GM23338 (cell line): ENCODE measurements at regions not wholly inside any gene's neighbourhood (a gene's known extent, or its start where the extent isn't known, plus 50 kb on each side); places are given as distances from the start of the nearest gene placed in this dataset.
"Not testable (repeated sequence)": the region's sequence is repeated elsewhere in the genome, so short reads cannot be mapped to it uniquely, and the experiment has no call there.

Experiments used
- ATAC-seq: fragments of 200-7000 bp; cut with Tn5 transposase; 3 replicates; pipeline ENCODE4 v1.9.1; 2020
- DNase-seq: peaks from one replicate; pipeline ENCODE4 v3.0.0-alpha.2; 2015; ENCODE audit warnings: low spot score
- H2AFZ ChIP-seq: fragments of 200-600 bp; sonication (generic); 2 replicates; pipeline ENCODE4 v1.8.0; 2016; ENCODE audit warnings: antibody characterized with exemption, mild to moderate bottlenecking, moderate library complexity
- H3F3A ChIP-seq: fragments of 200-600 bp; sonication (generic); replicated peaks from 2 replicates; pipeline ENCODE4 v1.8.0; 2017; ENCODE audit warnings: antibody characterized with exemption, mixed run types, low read depth
- H3K27ac ChIP-seq: fragments of 200-600 bp; sonication (generic); 2 replicates; pipeline ENCODE4 v1.6.1; 2016; ENCODE audit warnings: low read depth
- H3K27me3 ChIP-seq: fragments of 200-600 bp; sonication (generic); 2 replicates; pipeline ENCODE4 v1.8.0; 2016; ENCODE audit warnings: mild to moderate bottlenecking, mixed run types, moderate library complexity; ENCODE audit not compliant: insufficient read depth
- H3K36me3 ChIP-seq: fragments of 200-600 bp; sonication (generic); 2 replicates; pipeline ENCODE4 v1.8.0; 2016; ENCODE audit warnings: mild to moderate bottlenecking; ENCODE audit not compliant: insufficient read depth
- H3K4me1 ChIP-seq: fragments of 200-600 bp; sonication (generic); 2 replicates; pipeline ENCODE4 v1.8.0; 2016; ENCODE audit warnings: mild to moderate bottlenecking, moderate library complexity; ENCODE audit not compliant: insufficient read depth
- H3K4me2 ChIP-seq: fragments of 200-600 bp; sonication (generic); 2 replicates; pipeline ENCODE4 v1.7.1; 2017; ENCODE audit warnings: mixed run types
- H3K4me3 ChIP-seq: fragments of 200-600 bp; sonication (generic); 2 replicates; pipeline ENCODE4 v1.6.1; 2016; ENCODE audit warnings: mixed run types
- H3K79me2 ChIP-seq: fragments of 200-600 bp; sonication (generic); replicated peaks from 2 replicates; pipeline ENCODE4 v1.8.0; 2017; ENCODE audit warnings: mild to moderate bottlenecking; ENCODE audit not compliant: insufficient read depth
- H3K9me2 ChIP-seq: fragments of 200-600 bp; sonication (generic); 2 replicates; pipeline ENCODE4 v1.8.0; 2017; ENCODE audit not compliant: insufficient read depth
- H4K20me1 ChIP-seq: fragments of 200-600 bp; sonication (generic); replicated peaks from 2 replicates; pipeline ENCODE4 v1.8.0; 2017; ENCODE audit warnings: mild to moderate bottlenecking; ENCODE audit not compliant: insufficient read depth
- H3K27ac Mint-ChIP-seq: 2 replicates; pipeline ENCODE4 v1.8.0; 2020; ENCODE audit warnings: inconsistent platforms, mild to moderate bottlenecking, moderate library complexity, mixed read lengths
- H3K27me3 Mint-ChIP-seq: 3 replicates; pipeline ENCODE4 v1.8.0; 2022; ENCODE audit warnings: low read depth, mild to moderate bottlenecking, moderate library complexity, mixed read lengths, inconsistent platforms; ENCODE audit not compliant: insufficient read depth, poor library complexity
- H3K36me3 Mint-ChIP-seq: 3 replicates; pipeline ENCODE4 v1.8.0; 2021; ENCODE audit warnings: low read depth, mild to moderate bottlenecking, inconsistent platforms, moderate library complexity, mixed read lengths
- H3K4me1 Mint-ChIP-seq: 3 replicates; pipeline ENCODE4 v1.8.0; 2020; ENCODE audit warnings: mild to moderate bottlenecking, inconsistent platforms, mixed read lengths
- H3K4me3 Mint-ChIP-seq: 3 replicates; pipeline ENCODE4 v1.8.0; 2021; ENCODE audit warnings: moderate library complexity, mild to moderate bottlenecking, inconsistent platforms, mixed read lengths
- H3K9me3 Mint-ChIP-seq: 3 replicates; pipeline ENCODE4 v1.8.0; 2020; ENCODE audit warnings: moderate library complexity, mild to moderate bottlenecking, inconsistent platforms, mixed read lengths
- CREB1 ChIP-seq: fragments of 250-450 bp; sonication (Bioruptor Pico); IDR thresholded peaks from 2 replicates; pipeline ENCODE4 v1.5.0; 2020; ENCODE audit warnings: low read depth, mild to moderate bottlenecking, moderate library complexity
- CTCF ChIP-seq, 2 experiments: fragments of 200-600 bp in 1 of 2; sonication (generic) in 1 of 2; conservative IDR thresholded peaks; 2 replicates each; pipeline versions ENCODE4 v1.5.1 to v1.6.1; 2016 to 2017; ENCODE audit warnings: antibody characterized with exemption in 2 of 2, low read depth in 2 of 2, mild to moderate bottlenecking in 2 of 2, moderate library complexity in 1 of 2
- JUNB ChIP-seq: IDR thresholded peaks from one replicate; pipeline ENCODE4 v1.6.1; 2016; ENCODE audit warnings: antibody characterized with exemption; ENCODE audit not compliant: unreplicated experiment
- STAT1 ChIP-seq: IDR thresholded peaks from one replicate; pipeline ENCODE4 v1.6.1; 2016; ENCODE audit warnings: antibody characterized with exemption; ENCODE audit not compliant: unreplicated experiment
- ZNF114 ChIP-seq: fragments of 250-450 bp; sonication (Bioruptor Pico); IDR thresholded peaks from 2 replicates; pipeline ENCODE4 v1.5.0; 2020; ENCODE audit warnings: mild to moderate bottlenecking, moderate library complexity
- ZNF331 ChIP-seq: fragments of 250-450 bp; sonication (Bioruptor Pico); IDR thresholded peaks from 2 replicates; pipeline ENCODE4 v1.5.0; 2020; ENCODE audit warnings: low read depth, mild to moderate bottlenecking, moderate library complexity
- ZNF462 ChIP-seq: fragments of 250-450 bp; sonication (Bioruptor Pico); IDR thresholded peaks from 2 replicates; pipeline ENCODE4 v1.5.0; 2020; ENCODE audit warnings: mild to moderate bottlenecking, moderate library complexity

DNA sequence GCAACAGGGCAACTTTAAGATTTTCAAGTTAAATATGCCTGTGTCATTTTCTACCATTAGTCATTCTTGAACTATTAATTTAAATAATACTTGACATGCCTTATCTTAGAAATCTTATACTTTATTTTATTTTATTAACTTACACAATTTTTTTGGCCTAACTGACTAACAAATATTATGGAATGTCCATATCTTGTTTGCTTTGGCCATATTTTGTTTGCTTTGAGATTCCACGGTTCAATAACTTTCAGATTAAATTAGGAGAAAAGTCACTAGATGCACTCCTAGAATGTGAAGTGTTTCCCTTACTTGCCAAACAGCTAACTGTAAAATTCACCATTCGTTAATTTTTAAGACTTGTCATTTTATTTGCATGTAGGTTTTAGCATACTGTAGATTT, 684.0 kb upstream of the MANEA start (continued):
- no peak for TF ChIP-seq CTCF (conservative IDR thresholded peaks at IDR 0.05; ENCODE audit: low read depth in 2 of 2)

DNA sequence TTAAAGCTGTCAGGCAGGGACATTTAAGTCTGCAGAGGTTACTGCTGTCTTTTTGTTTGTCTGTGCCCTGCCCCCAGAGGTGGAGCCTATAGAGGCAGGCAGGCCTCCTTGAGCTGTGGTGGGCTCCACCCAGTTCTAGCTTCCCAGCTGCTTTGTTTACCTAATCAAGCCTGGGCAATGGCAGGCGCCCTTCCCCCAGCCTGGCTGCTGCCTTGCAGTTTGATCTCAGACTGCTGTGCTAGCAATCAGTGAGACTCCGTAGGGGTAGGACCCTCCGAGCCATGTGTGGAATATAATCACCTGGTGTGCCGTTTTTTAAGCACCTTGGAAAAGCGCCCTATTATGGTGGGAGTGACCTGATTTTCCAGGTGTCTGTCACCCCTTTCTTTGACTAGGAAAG, 703.5 kb upstream of the MANEA start:
- ATAC-seq, H3K9me2 ChIP-seq, H3K27me3 Mint-ChIP-seq, H3K9me3 Mint-ChIP-seq, H3K4me3 Mint-ChIP-seq, H3K27me3 ChIP-seq, H3K4me2 ChIP-seq, H4K20me1 ChIP-seq, H3K4me3 ChIP-seq, H3K27ac ChIP-seq, H3K4me1 Mint-ChIP-seq, H3K27ac Mint-ChIP-seq, H3K36me3 Mint-ChIP-seq, H3K36me3 ChIP-seq, H3K4me1 ChIP-seq, H3F3A ChIP-seq, H3K79me2 ChIP-seq: not testable (repeated sequence)
- peak overlapping the region; percentile 88; the same call in 1 of the 2 replicates for H2AFZ ChIP-seq
- DNase-seq: peak; percentile 2

DNA sequence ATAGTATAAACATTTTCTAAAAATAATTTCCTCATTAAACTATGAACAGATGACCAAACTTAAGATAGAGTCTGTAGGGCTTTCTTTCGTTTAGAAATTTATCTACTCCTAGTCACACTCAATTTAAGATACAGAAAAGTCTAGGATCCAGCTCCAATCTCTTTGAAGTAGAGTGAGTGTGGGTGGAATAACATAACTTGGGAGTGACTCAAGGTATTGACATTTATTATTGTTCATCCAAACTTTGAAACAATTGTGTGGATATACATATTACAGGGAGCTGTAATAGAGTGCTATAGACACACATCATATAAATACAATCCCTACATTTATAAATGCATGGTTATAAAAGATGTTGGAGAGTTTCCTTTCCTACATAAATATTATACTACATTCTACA, 715.2 kb upstream of the MANEA start:
- Histone ChIP-seq H3F3A (no peaks in the 10 kb centered on the region), H2AFZ (no peak overlapping the region), H3K27ac (no peak overlapping the region), H3K79me2 (no peaks in the 10 kb centered on the region), H4K20me1 (no peaks in the 10 kb centered on the region), H3K27me3 (no peaks in the 10 kb centered on the region), H3K4me2 (no peak overlapping the region), H3K36me3 (no peaks in the 10 kb centered on the region), H3K9me2 (no peaks in the 10 kb centered on the region), H3K4me3 (no peak overlapping the region), H3K4me1 (peaks cover 5% of the 10 kb centered on the region; the same call in 1 of the 2 replicates)
- ATAC-seq: no peak
- H3K27me3 Mint-ChIP-seq: no peaks in the 10 kb centered on the region
- no peaks in the 10 kb centered on the region for H3K36me3 Mint-ChIP-seq
- DNase-seq: no peak
- peaks cover 10% of the 10 kb centered on the region for H3K4me1 Mint-ChIP-seq
- no peak overlapping the region for H3K4me3 Mint-ChIP-seq
- no peak overlapping the region for H3K27ac Mint-ChIP-seq
- no peaks in the 10 kb centered on the region for H3K9me3 Mint-ChIP-seq
- TF ChIP-seq ZNF331 (no peak), CREB1 (CRISPR knock-in tag) (no peak), ZNF462 (CRISPR knock-in tag) (no peak), STAT1 (no peak), ZNF114 (CRISPR knock-in tag) (no peak), JUNB (no peak), CTCF (conservative IDR thresholded peaks at IDR 0.05; ENCODE audit: low read depth in 2 of 2) (no peak)
